ENCODE measurements at regions not wholly inside any gene's neighbourhood (a gene's known extent, or its start where the extent isn't known, plus 50 kb on each side); places are given as distances from the start of the nearest gene placed in this dataset.

- WGBS, 2 donors: 63 to 77% methylated on average over 1 of the region's 1 CpG
Measured at GRCh38 chr11:104588970-104589369, 309.3 kb downstream of the CASP12 start.

GRCh38 chr11:104588446-104588845 lies 309.8 kb downstream of the CASP12 start:
- intact Hi-C loops (cut with DNase I): no loop called here
- no peak overlapping the region for H3K4me3 ChIP-seq
- DNase-seq: no peak
- WGBS, 2 donors: 53 to 64% methylated on average over 2 of the region's 2 CpGs
- H3K27me3 ChIP-seq: no peaks in the 10 kb centered on the region
- TF ChIP-seq POLR2A (IDR thresholded peaks at IDR 0.05): no peak
- TF ChIP-seq EP300 (IDR thresholded peaks at IDR 0.05): no peak
- TF ChIP-seq CTCF (IDR thresholded peaks at IDR 0.05): no peak
- TF ChIP-seq POLR2AphosphoS5 (IDR thresholded peaks at IDR 0.05): no peak
- H3K27ac ChIP-seq: no peak overlapping the region
- H3K36me3 ChIP-seq: no peaks in the 10 kb centered on the region
- H3K4me1 ChIP-seq: no peaks in the 10 kb centered on the region
- no peaks in the 10 kb centered on the region for H3K9me3 ChIP-seq

More at GRCh38 chr11:104588970-104589369, 309.3 kb downstream of the CASP12 start:
- intact Hi-C loops (cut with DNase I): no loop called here
- H3K36me3 ChIP-seq: no peaks in the 10 kb centered on the region
- no peaks in the 10 kb centered on the region for H3K27me3 ChIP-seq
- DNase-seq: no peak
- H3K9me3 ChIP-seq: no peaks in the 10 kb centered on the region
- no peaks in the 10 kb centered on the region for H3K4me1 ChIP-seq
- TF ChIP-seq CTCF (IDR thresholded peaks at IDR 0.05) (no peak), POLR2A (IDR thresholded peaks at IDR 0.05) (no peak), POLR2AphosphoS5 (IDR thresholded peaks at IDR 0.05) (no peak), EP300 (IDR thresholded peaks at IDR 0.05) (no peak)
- H3K4me3 ChIP-seq: no peak overlapping the region
- no peak overlapping the region for H3K27ac ChIP-seq

GRCh38 chr11:104584823-104585222 lies 313.4 kb downstream of the CASP12 start:
- Histone ChIP-seq H3K9me3 (no peaks in the 10 kb centered on the region), H3K27ac (no peak overlapping the region), H3K4me1 (no peaks in the 10 kb centered on the region), H3K36me3 (no peaks in the 10 kb centered on the region), H3K27me3 (no peaks in the 10 kb centered on the region), H3K4me3 (no peak overlapping the region)
- intact Hi-C loops (cut with DNase I): no loop called here
- no peak for DNase-seq
- WGBS, 2 donors: 76 to 83% methylated on average over 2 of the region's 2 CpGs
- no peak for TF ChIP-seq EP300 (IDR thresholded peaks at IDR 0.05)

- WGBS, 2 donors: 91 to 92% methylated on average over 10 of the region's 10 CpGs
Measured at GRCh38 chr11:104583857-104584256, 314.4 kb downstream of the CASP12 start.

GRCh38 chr11:104582431-104582830 lies 315.8 kb downstream of the CASP12 start:
- intact Hi-C loops (cut with DNase I): no loop called here
- no peaks in the 10 kb centered on the region for H3K4me1 ChIP-seq
- no peak overlapping the region for H3K4me3 ChIP-seq
- no peak overlapping the region for H3K27ac ChIP-seq
- H3K9me3 ChIP-seq: peaks cover 0 to 2% (median 0%) of the 10 kb centered on the region in 4 donors
- 76 to 89% methylated on average over 2 of the region's 2 CpGs for WGBS, 2 donors
- DNase-seq: no peak
- no peaks in the 10 kb centered on the region for H3K27me3 ChIP-seq
- H3K36me3 ChIP-seq: no peaks in the 10 kb centered on the region
- no peak for TF ChIP-seq CTCF (IDR thresholded peaks at IDR 0.05)
- TF ChIP-seq POLR2AphosphoS5 (IDR thresholded peaks at IDR 0.05): no peak
- no peak for TF ChIP-seq POLR2A (IDR thresholded peaks at IDR 0.05)
- TF ChIP-seq EP300 (IDR thresholded peaks at IDR 0.05): no peak

More at GRCh38 chr11:104583857-104584256, 314.4 kb downstream of the CASP12 start:
- DNase-seq: no peak
- intact Hi-C loops (cut with DNase I): no loop called here
- H3K9me3 ChIP-seq: peaks cover 0 to 2% (median 0%) of the 10 kb centered on the region in 4 donors
- H3K4me3 ChIP-seq: no peak overlapping the region
- H3K27me3 ChIP-seq: no peaks in the 10 kb centered on the region
- TF ChIP-seq EP300 (IDR thresholded peaks at IDR 0.05) (no peak), POLR2A (IDR thresholded peaks at IDR 0.05) (no peak), POLR2AphosphoS5 (IDR thresholded peaks at IDR 0.05) (no peak), CTCF (IDR thresholded peaks at IDR 0.05) (no peak)
- no peak overlapping the region for H3K27ac ChIP-seq
- H3K36me3 ChIP-seq: no peaks in the 10 kb centered on the region
- no peaks in the 10 kb centered on the region for H3K4me1 ChIP-seq
